Astrocyte (in vitro differentiated cells and primary cell): ENCODE measurements at regions not wholly inside any gene's neighbourhood (a gene's known extent, or its start where the extent isn't known, plus 50 kb on each side); places are given as distances from the start of the nearest gene placed in this dataset.

Experiments used
- EZH2 ChIP-seq: IDR thresholded peaks from 2 replicates; pipeline ENCODE4 v1.6.1; 2012; ENCODE audit warnings: mild to moderate bottlenecking, low read length, inconsistent platforms; ENCODE audit not compliant: insufficient read depth
- TF ChIP-seq, protein P1 (sequence below): IDR thresholded peaks from 2 replicates; pipeline ENCODE4 v1.5.1; 2011; ENCODE audit warnings: low read depth, mild to moderate bottlenecking, inconsistent platforms, low read length, moderate library complexity; ENCODE audit not compliant: insufficient read depth

DNA sequence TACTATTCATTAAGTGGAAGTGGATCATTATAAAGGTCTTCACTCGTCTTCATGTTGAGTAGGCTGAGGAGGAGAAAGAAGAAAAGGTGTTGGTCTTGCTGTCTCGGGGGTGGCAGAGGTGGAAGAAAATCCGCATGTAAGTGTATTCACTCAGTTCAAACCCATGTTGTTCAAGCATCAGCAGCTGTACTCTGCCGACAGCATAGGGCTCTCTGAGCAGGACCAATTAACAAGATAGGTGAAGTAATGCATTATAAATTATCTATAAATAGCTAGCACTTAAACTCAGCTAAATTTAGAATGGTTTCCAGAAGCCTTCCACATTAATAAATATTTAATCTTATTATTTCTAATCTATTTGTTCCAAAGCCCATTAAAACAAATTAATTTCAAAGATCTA, 116.8 kb downstream of the RGS2 start:
- TF ChIP-seq, protein P1, sequence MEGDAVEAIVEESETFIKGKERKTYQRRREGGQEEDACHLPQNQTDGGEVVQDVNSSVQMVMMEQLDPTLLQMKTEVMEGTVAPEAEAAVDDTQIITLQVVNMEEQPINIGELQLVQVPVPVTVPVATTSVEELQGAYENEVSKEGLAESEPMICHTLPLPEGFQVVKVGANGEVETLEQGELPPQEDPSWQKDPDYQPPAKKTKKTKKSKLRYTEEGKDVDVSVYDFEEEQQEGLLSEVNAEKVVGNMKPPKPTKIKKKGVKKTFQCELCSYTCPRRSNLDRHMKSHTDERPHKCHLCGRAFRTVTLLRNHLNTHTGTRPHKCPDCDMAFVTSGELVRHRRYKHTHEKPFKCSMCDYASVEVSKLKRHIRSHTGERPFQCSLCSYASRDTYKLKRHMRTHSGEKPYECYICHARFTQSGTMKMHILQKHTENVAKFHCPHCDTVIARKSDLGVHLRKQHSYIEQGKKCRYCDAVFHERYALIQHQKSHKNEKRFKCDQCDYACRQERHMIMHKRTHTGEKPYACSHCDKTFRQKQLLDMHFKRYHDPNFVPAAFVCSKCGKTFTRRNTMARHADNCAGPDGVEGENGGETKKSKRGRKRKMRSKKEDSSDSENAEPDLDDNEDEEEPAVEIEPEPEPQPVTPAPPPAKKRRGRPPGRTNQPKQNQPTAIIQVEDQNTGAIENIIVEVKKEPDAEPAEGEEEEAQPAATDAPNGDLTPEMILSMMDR = no peak
- TF ChIP-seq EZH2 = no peak
